ENCODE measurements at regions not wholly inside any gene's neighbourhood (a gene's known extent, or its start where the extent isn't known, plus 50 kb on each side); places are given as distances from the start of the nearest gene placed in this dataset.

GRCh38 chr4:140277576-140277975, 95.9 kb upstream of the SCOC start:
- no peak for DNase-seq

DNA sequence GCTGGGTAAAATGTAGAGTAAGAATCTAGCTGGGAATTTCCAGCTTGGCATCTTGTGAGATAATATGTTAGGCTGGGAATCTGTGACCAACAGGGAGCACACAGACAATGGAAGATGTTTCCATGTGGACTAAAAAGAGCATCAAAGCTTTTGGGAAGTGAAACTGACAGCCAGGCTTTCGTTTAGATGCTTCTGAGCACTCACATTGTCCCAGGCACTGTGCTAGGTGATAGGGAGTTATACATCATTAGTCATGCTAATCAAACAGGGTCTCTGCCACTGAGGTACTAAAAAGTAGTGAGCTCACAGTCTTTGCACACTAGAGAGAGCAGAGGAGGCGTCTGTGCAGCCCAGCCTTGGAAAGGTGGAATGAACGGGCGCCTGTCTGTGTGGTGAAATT, 101.9 kb upstream of the SCOC start:
- DNase-seq, result no peak

DNA sequence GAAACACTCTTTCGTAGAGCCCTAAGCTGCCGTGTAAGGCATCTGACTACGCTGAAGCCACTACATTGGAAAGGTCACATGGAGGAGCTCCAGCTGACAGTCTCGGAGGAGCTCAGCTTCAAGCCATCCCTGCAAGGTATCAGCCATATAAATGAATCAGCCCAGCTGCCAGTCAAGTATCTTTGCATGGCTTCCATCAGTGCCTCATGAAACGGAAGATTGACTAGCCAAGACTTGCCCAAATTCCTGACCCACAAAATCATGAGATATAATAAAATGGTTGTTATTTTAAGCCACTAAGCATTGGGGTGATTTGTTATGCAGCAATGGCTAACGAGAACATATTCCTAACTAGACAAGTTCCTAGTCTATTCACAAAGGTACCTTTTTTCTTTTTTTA, 104.1 kb upstream of the SCOC start:
- no peak for DNase-seq

GRCh38 chr4:140268186-140268841, 105.1 kb upstream of the SCOC start:
- no peak for DNase-seq

DNA sequence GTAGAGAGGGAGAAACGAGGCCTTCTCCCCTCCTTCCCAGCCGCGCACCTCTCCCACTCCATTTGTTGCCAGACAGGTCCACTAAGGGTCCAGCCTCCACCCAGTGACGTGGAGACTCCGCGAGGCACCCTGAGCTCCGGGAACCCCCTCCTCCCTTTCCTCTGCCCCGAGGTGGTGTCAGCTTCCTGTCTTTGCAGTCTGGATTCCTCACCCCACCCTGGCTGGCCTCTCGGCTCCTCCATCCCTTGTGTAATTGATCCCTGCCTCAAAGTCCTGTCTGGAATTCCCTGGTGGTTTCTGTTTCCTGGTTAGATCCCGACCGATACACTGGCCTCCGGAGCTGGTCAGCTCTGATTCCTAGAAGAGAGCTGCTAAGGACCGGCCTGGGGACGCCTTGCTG, 105.9 kb upstream of the SCOC start:
- no peak for DNase-seq

GRCh38 chr4:140266958-140267568, 106.4 kb upstream of the SCOC start:
- no peak for DNase-seq

GRCh38 chr4:140260227-140260626, 106.2 kb upstream of the MAML3 start:
- DNase-seq, result no peak

- no peak for DNase-seq
These were observed 104.5 kb upstream of the MAML3 start for GRCh38 chr4:140258476-140258875.

- DNase-seq, result no peak
These were observed 103.7 kb upstream of the MAML3 start for GRCh38 chr4:140257461-140258305.

DNA sequence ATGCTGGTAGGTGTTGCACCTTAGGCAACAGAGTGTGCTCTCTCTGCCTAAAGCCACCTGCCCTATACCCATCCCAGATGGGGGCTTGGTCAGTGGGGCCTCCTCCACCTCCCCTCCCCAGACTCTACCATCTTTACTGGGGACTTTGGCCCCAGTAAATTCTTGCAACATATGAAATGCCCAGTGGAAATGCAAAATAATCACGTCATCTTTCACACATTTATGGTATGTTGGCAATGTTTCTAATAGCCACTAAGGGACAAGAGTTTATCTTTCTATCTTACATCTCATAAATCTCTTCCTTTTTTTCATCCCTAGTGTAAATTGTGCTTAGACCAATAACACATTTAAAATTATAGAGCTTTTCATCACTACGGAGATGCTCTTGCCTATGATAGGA, 103.0 kb upstream of the MAML3 start:
- DNase-seq, result no peak

- DNase-seq, result no peak
These were observed 102.4 kb upstream of the MAML3 start for GRCh38 chr4:140256335-140256734.

DNA sequence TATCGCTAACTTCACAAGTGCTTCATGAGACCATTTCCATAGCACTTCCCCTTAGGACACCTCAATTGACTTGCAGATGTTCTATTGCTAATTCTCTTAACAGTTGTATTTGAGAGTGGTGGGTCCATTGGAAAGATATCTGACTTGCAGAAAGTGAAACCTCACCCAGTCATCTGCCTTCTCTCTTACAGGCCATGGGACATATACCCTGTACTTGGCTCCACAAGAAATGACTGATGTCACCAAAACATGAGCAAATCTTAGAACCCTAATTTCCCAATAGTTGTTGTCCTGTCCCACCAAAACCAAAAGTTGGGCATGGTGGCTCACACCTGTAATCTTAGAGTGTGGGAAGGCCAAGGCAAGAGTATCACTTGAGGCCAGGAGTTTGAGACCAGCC, 101.9 kb upstream of the MAML3 start:
- no peak for DNase-seq

DNA sequence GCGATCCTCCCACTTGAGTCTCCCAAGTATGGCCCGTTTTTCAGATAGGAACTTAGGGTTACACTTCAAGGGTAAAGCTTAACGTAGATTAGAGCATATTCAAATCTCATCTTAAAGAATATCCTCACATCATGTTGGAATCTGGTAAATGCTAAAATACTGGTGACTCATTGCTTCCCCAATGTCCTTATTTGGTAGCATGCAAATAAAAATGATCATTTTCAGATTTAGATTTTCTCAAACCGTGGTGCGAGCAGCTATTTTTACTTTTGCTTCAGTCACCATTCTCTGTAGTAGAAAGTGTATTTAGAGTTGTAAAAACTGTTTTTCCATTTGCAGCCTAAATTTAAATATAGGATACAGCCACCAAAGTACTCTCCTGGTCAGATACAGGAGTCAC, 101.5 kb upstream of the MAML3 start:
- no peak for DNase-seq

DNA sequence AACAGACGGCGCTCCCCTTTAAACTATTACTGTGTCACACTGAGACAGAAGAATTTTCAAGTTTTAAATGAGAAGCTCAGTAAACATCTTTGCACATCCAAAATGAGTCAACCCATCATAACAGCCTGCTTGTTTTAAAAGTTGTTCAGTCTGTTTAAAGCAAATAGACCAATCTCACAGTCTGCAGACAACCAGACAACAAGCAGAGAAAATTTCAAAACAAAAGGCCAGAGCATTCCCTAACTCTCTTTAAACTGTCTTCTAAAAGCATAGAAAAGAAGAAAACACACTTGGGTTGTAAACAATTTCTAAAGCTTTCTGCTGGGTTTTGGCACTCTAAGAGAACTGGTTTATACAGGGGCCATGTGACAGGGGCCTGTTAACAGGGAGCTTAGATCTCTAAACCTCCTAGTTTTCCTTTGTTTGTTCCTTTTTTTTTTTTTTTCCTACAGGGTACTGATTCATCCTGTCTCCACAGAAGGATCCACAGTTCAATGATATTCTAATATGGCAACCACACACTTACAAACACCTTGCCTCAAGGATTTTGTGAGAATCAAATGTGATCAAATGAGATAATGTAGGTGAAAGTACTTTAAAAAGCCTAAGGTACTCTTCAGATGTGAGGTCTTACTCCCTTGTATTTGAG, 100.8 kb upstream of the MAML3 start:
- no peak for DNase-seq

- DNase-seq, result no peak
These were observed 99.6 kb upstream of the MAML3 start for GRCh38 chr4:140253556-140254027.

GRCh38 chr4:140252742-140253555, 99.0 kb upstream of the MAML3 start:
- DNase-seq, result peak; percentile 58

- no peak for DNase-seq
These were observed 98.3 kb upstream of the MAML3 start for GRCh38 chr4:140252141-140252741.

- DNase-seq, result no peak
These were observed 97.6 kb upstream of the MAML3 start for GRCh38 chr4:140251571-140251970.

- no peak for DNase-seq
These were observed 97.1 kb upstream of the MAML3 start for GRCh38 chr4:140250989-140251552.

GRCh38 chr4:140249351-140249750, 95.4 kb upstream of the MAML3 start:
- peak; percentile 24 for DNase-seq

- no peak for DNase-seq
These were observed 93.3 kb upstream of the MAML3 start for GRCh38 chr4:140247237-140247636.

GRCh38 chr4:140246216-140246615, 92.2 kb upstream of the MAML3 start:
- DNase-seq, result no peak
